Neural cell (in vitro differentiated cells): ENCODE measurements at regions not wholly inside any gene's neighbourhood (a gene's known extent, or its start where the extent isn't known, plus 50 kb on each side); places are given as distances from the start of the nearest gene placed in this dataset.

Experiments
- CTCF ChIP-seq: fragments of 450-650 bp; IDR thresholded peaks from 2 replicates; pipeline ENCODE4 v1.5.1; 2014; ENCODE audit warnings: antibody characterized with exemption, mild to moderate bottlenecking, moderate library complexity; ENCODE audit not compliant: poor library complexity, severe bottlenecking
- EP300 ChIP-seq: fragments of 450-650 bp; conservative IDR thresholded peaks from 2 replicates; pipeline ENCODE4 v1.6.1; 2014; ENCODE audit warnings: antibody characterized with exemption, mild to moderate bottlenecking, moderate library complexity; ENCODE audit not compliant: poor library complexity, severe bottlenecking
- EZH2 ChIP-seq: fragments of 200-600, 300-800 bp; shearing (Covaris generic), sonication (generic); IDR thresholded peaks from 2 replicates; pipeline ENCODE4 v1.6.1; 2014; ENCODE audit warnings: antibody characterized with exemption, low read length, borderline replicate concordance, mild to moderate bottlenecking; ENCODE audit not compliant: insufficient read depth, poor library complexity, severe bottlenecking
- POLR2AphosphoS5 ChIP-seq: IDR thresholded peaks from 2 replicates; pipeline ENCODE4 v1.6.1; 2012
- RAD21 ChIP-seq: fragments of 450-650 bp; conservative IDR thresholded peaks from 2 replicates; pipeline ENCODE4 v1.6.1; 2014; ENCODE audit warnings: antibody characterized with exemption, mild to moderate bottlenecking, moderate library complexity

- TF ChIP-seq CTCF (no peak), POLR2AphosphoS5 (peak; percentile 55), EP300 (peak; percentile 70), EZH2 (no peak), RAD21 (no peak)
Observed at GRCh38 chr11:95556342-95557163, 233.0 kb downstream of the FAM76B start.
